GM19395 (cell line): ENCODE measurements at regions not wholly inside any gene's neighbourhood (a gene's known extent, or its start where the extent isn't known, plus 50 kb on each side); places are given as distances from the start of the nearest gene placed in this dataset.

Source experiments
- ATAC-seq: cut with Tn5 transposase; IDR thresholded peaks from one replicate; pipeline ENCODE4 v1.9.1; 2021; ENCODE audit warnings: mild to moderate bottlenecking, moderate library complexity; ENCODE audit not compliant: unreplicated experiment

- ATAC-seq: no peak
Measured at GRCh38 chr3:139197251-139197650, 146.6 kb upstream of the MRPS22 start.

GRCh38 chr3:139198186-139198585 is 145.6 kb upstream of the MRPS22 start:
- ATAC-seq: no peak

- ATAC-seq: no peak
Measured at GRCh38 chr3:139198929-139199328, 144.9 kb upstream of the MRPS22 start.

GRCh38 chr3:139199421-139200010 is 144.3 kb upstream of the MRPS22 start:
- ATAC-seq: no peak

- ATAC-seq: peak; percentile 15
Measured at GRCh38 chr3:139201446-139202225, 142.2 kb upstream of the MRPS22 start.

- ATAC-seq: peak; percentile 57
Measured at GRCh38 chr3:139202226-139202958, 141.4 kb upstream of the MRPS22 start.

- ATAC-seq: no peak
Measured at GRCh38 chr3:139202959-139203349, 140.9 kb upstream of the MRPS22 start.

- no peak for ATAC-seq
Measured at GRCh38 chr3:139203752-139204151, 140.1 kb upstream of the MRPS22 start.

GRCh38 chr3:139204728-139205127 is 139.1 kb upstream of the MRPS22 start:
- no peak for ATAC-seq

GRCh38 chr3:139213936-139214335 is 129.9 kb upstream of the MRPS22 start:
- ATAC-seq: no peak

- ATAC-seq: no peak
Measured at GRCh38 chr3:139216958-139217357, 126.9 kb upstream of the MRPS22 start.

GRCh38 chr3:139217633-139218032 is 126.2 kb upstream of the MRPS22 start:
- ATAC-seq: no peak

GRCh38 chr3:139218046-139218445 is 125.8 kb upstream of the MRPS22 start:
- no peak for ATAC-seq

- no peak for ATAC-seq
Measured at GRCh38 chr3:139219463-139219862, 124.4 kb upstream of the MRPS22 start.

- no peak for ATAC-seq
Measured at GRCh38 chr3:139222100-139222657, 121.6 kb upstream of the MRPS22 start.

GRCh38 chr3:139225548-139225947 is 118.3 kb upstream of the MRPS22 start:
- ATAC-seq: no peak

GRCh38 chr3:139226731-139227130 is 117.1 kb upstream of the MRPS22 start:
- no peak for ATAC-seq

GRCh38 chr3:139227165-139227564 is 116.7 kb upstream of the MRPS22 start:
- no peak for ATAC-seq

GRCh38 chr3:139227827-139228226 is 116.0 kb upstream of the MRPS22 start:
- no peak for ATAC-seq

GRCh38 chr3:139230391-139230790 is 113.4 kb upstream of the MRPS22 start:
- ATAC-seq: no peak

GRCh38 chr3:139231555-139232281 is 112.1 kb upstream of the MRPS22 start:
- ATAC-seq: no peak
